ENCODE measurements at regions not wholly inside any gene's neighbourhood (a gene's known extent, or its start where the extent isn't known, plus 50 kb on each side); places are given as distances from the start of the nearest gene placed in this dataset.

- TF ChIP-seq POLR2A (IDR thresholded peaks at IDR 0.05) (no peak), CTCF (IDR thresholded peaks at IDR 0.05) (no peak), POLR2AphosphoS5 (IDR thresholded peaks at IDR 0.05) (no peak)
Observed at GRCh38 chr12:28876196-28876798, 272.8 kb upstream of the FAR2 start.
